ENCODE measurements at regions not wholly inside any gene's neighbourhood (a gene's known extent, or its start where the extent isn't known, plus 50 kb on each side); places are given as distances from the start of the nearest gene placed in this dataset.
A peak's percentile ranks its signal among the peaks of the same experiment; 100 is the strongest.

GRCh38 chr5:50947906-50948683 is 281.7 kb downstream of the PARP8 start:
- 53% methylated on average over 6 of the region's 6 CpGs for WGBS
- no peaks in the 10 kb centered on the region for H3K4me1 ChIP-seq (ENCODE audit: insufficient read depth)
- no peak for DNase-seq (ENCODE audit: extremely low spot score)
- H3K36me3 ChIP-seq (ENCODE audit: insufficient read depth) = no peaks in the 10 kb centered on the region
- no peak overlapping the region for H3K4me3 ChIP-seq (ENCODE audit: low read depth, low read length)
- H3K27ac ChIP-seq (ENCODE audit: low read depth) = no peak overlapping the region

- H3K4me1 ChIP-seq (ENCODE audit: insufficient read depth) = no peaks in the 10 kb centered on the region
- H3K36me3 ChIP-seq (ENCODE audit: insufficient read depth) = no peaks in the 10 kb centered on the region
- H3K27ac ChIP-seq (ENCODE audit: low read depth) = no peak overlapping the region
- 83% methylated on average over 1 of the region's 1 CpG for WGBS
- DNase-seq (ENCODE audit: extremely low spot score) = no peak
- no peak overlapping the region for H3K4me3 ChIP-seq (ENCODE audit: low read depth, low read length)
Observed at GRCh38 chr5:50953290-50953689, 286.9 kb downstream of the PARP8 start.

- Histone ChIP-seq H3K4me1 (ENCODE audit: insufficient read depth) (no peaks in the 10 kb centered on the region), H3K27ac (ENCODE audit: low read depth) (no peak overlapping the region), H3K4me3 (ENCODE audit: low read depth, low read length) (no peak overlapping the region), H3K36me3 (ENCODE audit: insufficient read depth) (no peaks in the 10 kb centered on the region)
- DNase-seq (ENCODE audit: extremely low spot score) = no peak
- 33% methylated on average over 5 of the region's 5 CpGs for WGBS
Observed at GRCh38 chr5:50958852-50959457, 292.5 kb downstream of the PARP8 start.

- H3K4me1 ChIP-seq (ENCODE audit: insufficient read depth) = no peaks in the 10 kb centered on the region
- 1% methylated on average over 44 of the region's 44 CpGs for WGBS
- DNase-seq (ENCODE audit: extremely low spot score) = peak; percentile 76
- peak overlapping the region; percentile 34 for H3K4me3 ChIP-seq (ENCODE audit: low read depth, low read length)
- H3K27ac ChIP-seq (ENCODE audit: low read depth) = no peak overlapping the region
- no peaks in the 10 kb centered on the region for H3K36me3 ChIP-seq (ENCODE audit: insufficient read depth)
Observed at GRCh38 chr5:50962934-50963872, 296.8 kb downstream of the PARP8 start.

- Histone ChIP-seq H3K36me3 (ENCODE audit: insufficient read depth) (no peaks in the 10 kb centered on the region), H3K4me1 (ENCODE audit: insufficient read depth) (no peaks in the 10 kb centered on the region), H3K27ac (ENCODE audit: low read depth) (no peak overlapping the region), H3K4me3 (ENCODE audit: low read depth, low read length) (no peak overlapping the region)
- WGBS = 20% methylated on average over 33 of the region's 33 CpGs
- DNase-seq (ENCODE audit: extremely low spot score) = peak; percentile 37
Observed at GRCh38 chr5:50963971-50964745, 297.7 kb downstream of the PARP8 start.

- Histone ChIP-seq H3K36me3 (ENCODE audit: insufficient read depth) (no peaks in the 10 kb centered on the region), H3K4me1 (ENCODE audit: insufficient read depth) (peaks cover 2% of the 10 kb centered on the region), H3K4me3 (ENCODE audit: low read depth, low read length) (no peak overlapping the region), H3K27ac (ENCODE audit: low read depth) (no peak overlapping the region)
- DNase-seq (ENCODE audit: extremely low spot score) = peak; percentile 11
- WGBS = 68% methylated on average over 15 of the region's 15 CpGs
Observed at GRCh38 chr5:50964746-50965653, 298.6 kb downstream of the PARP8 start.

GRCh38 chr5:50965654-50966375 is 299.4 kb downstream of the PARP8 start:
- Histone ChIP-seq H3K36me3 (ENCODE audit: insufficient read depth) (no peaks in the 10 kb centered on the region), H3K4me3 (ENCODE audit: low read depth, low read length) (no peak overlapping the region), H3K27ac (ENCODE audit: low read depth) (no peak overlapping the region), H3K4me1 (ENCODE audit: insufficient read depth) (peaks cover 2% of the 10 kb centered on the region)
- DNase-seq (ENCODE audit: extremely low spot score) = no peak
- 70% methylated on average over 29 of the region's 29 CpGs for WGBS

- H3K4me3 ChIP-seq (ENCODE audit: low read depth, low read length) = peak overlapping the region; percentile 37
- WGBS = 13% methylated on average over 12 of the region's 12 CpGs
- H3K4me1 ChIP-seq (ENCODE audit: insufficient read depth) = peaks cover 2% of the 10 kb centered on the region
- no peaks in the 10 kb centered on the region for H3K36me3 ChIP-seq (ENCODE audit: insufficient read depth)
- DNase-seq (ENCODE audit: extremely low spot score) = peak; percentile 32
- H3K27ac ChIP-seq (ENCODE audit: low read depth) = no peak overlapping the region
Observed at GRCh38 chr5:50967009-50967562, 300.6 kb downstream of the PARP8 start.

GRCh38 chr5:50967563-50968355 is 301.3 kb downstream of the PARP8 start:
- no peak overlapping the region for H3K27ac ChIP-seq (ENCODE audit: low read depth)

GRCh38 chr5:50968356-50969149 is 302.1 kb downstream of the PARP8 start:
- no peak overlapping the region for H3K4me3 ChIP-seq (ENCODE audit: low read depth, low read length)
- 26% methylated on average over 23 of the region's 23 CpGs for WGBS
- no peak overlapping the region for H3K27ac ChIP-seq (ENCODE audit: low read depth)
- DNase-seq (ENCODE audit: extremely low spot score) = peak; percentile 37
- peaks cover 2% of the 10 kb centered on the region for H3K4me1 ChIP-seq (ENCODE audit: insufficient read depth)
- H3K36me3 ChIP-seq (ENCODE audit: insufficient read depth) = no peaks in the 10 kb centered on the region

More at GRCh38 chr5:50967563-50968355, 301.3 kb downstream of the PARP8 start:
- H3K36me3 ChIP-seq (ENCODE audit: insufficient read depth) = no peaks in the 10 kb centered on the region
- DNase-seq (ENCODE audit: extremely low spot score) = peak; percentile 55
- peaks cover 2% of the 10 kb centered on the region for H3K4me1 ChIP-seq (ENCODE audit: insufficient read depth)
- 17% methylated on average over 22 of the region's 22 CpGs for WGBS
- peak overlapping the region; percentile 37 for H3K4me3 ChIP-seq (ENCODE audit: low read depth, low read length)
